ENCODE measurements at regions not wholly inside any gene's neighbourhood (a gene's known extent, or its start where the extent isn't known, plus 50 kb on each side); places are given as distances from the start of the nearest gene placed in this dataset.

DNA sequence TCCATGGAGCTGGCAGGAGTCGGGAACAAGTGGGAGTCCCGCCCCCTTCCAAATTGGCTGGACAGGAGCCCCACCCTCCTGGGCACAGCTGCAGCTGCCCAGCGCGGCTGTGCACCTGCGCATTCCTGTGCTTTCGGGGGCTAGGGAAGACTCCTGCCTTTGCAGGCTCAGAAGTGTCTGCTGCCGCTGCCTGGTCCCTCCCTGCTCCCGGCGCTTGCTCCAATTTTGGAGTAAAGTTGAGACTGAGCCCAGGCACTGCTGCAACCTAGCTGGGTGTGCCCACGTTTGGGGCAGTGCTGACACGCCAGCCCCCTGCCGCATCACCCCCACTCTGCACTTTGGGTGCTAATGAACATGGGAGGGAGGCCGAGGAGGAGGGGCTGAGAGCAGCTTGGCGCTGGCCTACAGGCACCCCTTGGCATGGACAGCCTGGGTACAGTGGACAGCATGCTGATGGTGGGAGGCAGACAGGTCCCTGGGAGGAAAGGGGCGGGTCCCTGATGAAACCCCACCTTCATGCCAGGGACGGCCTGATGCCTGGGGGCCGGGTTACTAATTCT lies 399.2 kb upstream of the CNTN4 start:
- DNase-seq, result no peak

- no peak for DNase-seq
Observed at GRCh38 chr3:1700650-1701049, 398.0 kb upstream of the CNTN4 start.

DNA sequence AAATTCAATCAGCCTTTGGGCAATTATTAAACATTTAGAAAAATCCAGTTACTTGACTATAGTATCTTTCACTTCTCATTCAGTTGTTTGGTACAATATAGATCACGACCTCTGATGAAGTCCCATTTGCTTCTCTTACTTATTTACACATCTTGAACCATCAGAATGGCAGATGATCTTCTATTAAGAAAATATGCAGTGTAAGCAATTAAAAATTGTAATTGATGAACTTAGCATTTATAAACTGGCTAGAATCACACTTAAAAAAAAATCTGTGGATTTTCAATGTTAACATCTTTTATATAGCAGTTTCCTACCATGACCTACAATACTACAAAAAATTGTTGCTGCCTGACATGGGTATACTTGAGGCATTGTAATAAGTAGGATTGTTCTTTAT lies 395.5 kb upstream of the CNTN4 start:
- DNase-seq, result no peak

GRCh38 chr3:1710663-1711062 lies 388.0 kb upstream of the CNTN4 start:
- no peak for DNase-seq

DNA sequence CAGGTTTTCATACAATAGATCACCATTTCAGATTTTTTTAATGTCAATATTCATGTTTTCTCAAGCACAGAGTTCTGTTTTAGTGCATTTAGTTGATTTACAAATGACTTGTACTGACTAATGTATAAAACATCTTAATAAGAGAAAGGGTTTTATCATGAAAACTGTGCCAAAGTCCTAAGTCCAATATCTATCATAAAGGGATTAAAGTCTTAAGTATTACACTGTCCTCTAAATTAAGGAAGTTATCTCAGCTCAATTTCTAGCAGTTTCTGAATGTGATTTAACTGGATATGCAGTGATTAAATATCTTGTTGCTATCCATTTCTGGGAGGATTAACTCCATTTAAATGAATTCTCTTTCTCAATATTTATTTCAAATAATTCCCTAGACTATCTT lies 381.1 kb upstream of the CNTN4 start:
- no peak for DNase-seq

GRCh38 chr3:1723726-1724125 lies 374.9 kb upstream of the CNTN4 start:
- no peak for DNase-seq

DNA sequence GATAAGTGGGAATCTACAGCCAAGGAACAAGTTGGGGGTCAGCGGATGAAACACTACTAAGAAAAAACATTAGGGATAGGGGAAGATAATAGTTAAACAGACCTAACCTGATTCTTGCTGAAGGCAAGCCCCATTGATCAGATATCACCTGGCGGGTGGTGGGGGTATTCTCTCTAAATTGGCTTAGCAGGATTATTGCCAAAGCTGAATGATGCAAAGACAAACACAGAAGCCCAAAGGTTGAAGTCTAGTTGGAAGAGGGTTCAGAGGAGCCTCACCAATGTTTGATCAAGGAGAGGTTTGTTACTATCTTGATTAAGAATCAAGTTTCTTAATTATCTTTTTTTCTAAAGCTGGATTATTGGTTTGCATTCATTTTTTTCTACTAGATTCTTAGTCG lies 371.9 kb upstream of the CNTN4 start:
- DNase-seq, result no peak

DNA sequence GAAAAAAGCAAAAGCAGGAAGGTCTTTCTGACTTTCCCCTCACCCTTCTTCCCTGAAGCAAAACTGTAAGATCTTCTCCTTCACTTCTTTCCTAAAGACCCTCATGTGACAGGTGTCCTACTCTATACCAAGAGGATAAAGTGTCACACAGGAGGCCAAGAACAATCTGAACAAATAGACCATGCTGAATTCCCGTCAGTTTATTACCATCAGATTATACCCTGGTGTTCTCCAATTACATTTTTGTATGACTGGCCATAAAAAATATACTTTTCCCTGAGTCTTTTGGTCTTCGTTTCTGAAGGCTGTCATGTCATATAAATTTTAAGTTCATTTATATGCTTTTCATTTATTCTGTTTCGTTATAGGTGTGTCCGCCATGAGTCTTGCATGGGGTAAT lies 371.4 kb upstream of the CNTN4 start:
- no peak for DNase-seq

GRCh38 chr3:1728510-1728909 lies 370.2 kb upstream of the CNTN4 start:
- no peak for DNase-seq

GRCh38 chr3:1734494-1735122 lies 364.1 kb upstream of the CNTN4 start:
- no peak for DNase-seq

- DNase-seq, result no peak
Observed at GRCh38 chr3:1752205-1752604, 346.5 kb upstream of the CNTN4 start.

GRCh38 chr3:1766384-1766783 lies 332.3 kb upstream of the CNTN4 start:
- no peak for DNase-seq

DNA sequence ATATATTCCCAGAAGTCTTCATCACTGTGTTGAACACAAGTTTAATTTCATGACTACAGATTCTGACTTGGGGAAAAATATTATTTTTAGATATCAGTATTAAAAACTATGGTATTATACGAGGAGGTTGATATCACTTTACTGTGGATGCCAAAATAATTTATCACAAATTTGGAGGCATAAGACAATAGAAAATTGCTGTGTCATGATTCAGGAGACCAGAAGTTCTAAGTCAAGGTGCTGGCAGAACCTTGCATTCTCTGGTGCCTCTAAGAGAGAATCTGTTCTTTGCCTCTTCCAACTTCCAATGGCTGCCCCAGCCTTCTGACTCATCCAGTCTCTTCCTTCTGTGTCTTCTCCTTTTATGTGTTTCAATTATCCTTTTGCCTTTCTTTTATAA lies 325.0 kb upstream of the CNTN4 start:
- no peak for DNase-seq

DNA sequence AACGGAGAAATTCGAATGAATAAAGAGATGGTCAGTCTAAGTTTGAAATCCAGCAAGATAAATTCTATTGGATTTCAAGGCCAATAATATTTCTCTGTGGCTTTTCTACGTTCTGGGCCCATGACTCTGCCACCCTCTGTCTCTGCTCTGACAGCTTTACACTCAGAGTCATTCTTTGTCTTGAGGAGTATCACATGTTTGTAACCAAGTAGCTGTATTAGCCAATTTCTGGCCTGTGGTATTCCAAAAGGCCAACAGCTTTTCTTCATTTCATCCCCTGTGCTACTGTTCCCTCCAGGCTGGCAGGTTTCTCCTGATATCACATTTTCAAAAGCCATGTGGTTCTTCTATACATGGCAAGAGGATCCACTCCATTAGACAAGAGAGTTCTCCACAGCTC lies 324.1 kb upstream of the CNTN4 start:
- DNase-seq, result no peak

- no peak for DNase-seq
Observed at GRCh38 chr3:1775321-1775720, 323.3 kb upstream of the CNTN4 start.

DNA sequence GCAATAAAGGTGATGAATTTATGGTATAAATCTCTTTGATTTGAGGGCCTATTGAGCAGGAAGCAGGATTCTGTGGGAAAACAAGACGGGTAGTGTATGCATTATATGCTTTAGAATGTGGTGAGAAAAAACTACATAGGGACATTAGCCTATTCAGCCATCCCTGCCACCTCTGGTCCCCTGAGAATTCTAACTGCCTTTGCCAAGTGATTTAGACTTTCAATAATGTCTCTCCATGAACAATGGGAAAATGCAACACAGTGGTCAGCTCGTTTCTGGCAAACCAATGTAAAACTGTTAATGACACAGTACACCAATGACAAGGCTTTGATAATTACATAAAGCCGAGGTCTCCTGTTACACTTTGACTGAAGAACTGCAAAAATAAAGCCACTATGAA lies 314.7 kb upstream of the CNTN4 start:
- DNase-seq, result no peak

DNA sequence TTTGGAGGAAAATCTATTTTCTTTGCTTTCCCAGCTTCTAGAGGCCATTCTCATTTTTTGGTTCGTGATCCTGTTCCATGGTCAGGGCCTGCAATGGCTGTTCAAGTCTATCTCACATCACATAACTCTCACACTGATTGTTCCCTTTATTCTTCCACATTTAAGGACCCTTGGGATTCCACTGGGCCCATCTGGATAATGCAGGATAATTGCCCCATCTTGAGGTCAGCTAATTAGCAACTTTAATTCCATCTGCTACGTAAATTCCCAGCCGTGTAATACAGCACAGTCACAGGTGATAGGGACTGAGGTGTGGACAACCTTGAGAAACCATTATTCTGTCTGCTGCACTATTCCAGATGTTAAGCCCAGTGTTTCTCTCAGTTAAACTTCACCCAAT lies 311.6 kb upstream of the CNTN4 start:
- peak; percentile 45 for DNase-seq

GRCh38 chr3:1792466-1792865 lies 306.2 kb upstream of the CNTN4 start:
- no peak for DNase-seq

- DNase-seq, result no peak
Observed at GRCh38 chr3:1798711-1799405, 299.8 kb upstream of the CNTN4 start.

DNA sequence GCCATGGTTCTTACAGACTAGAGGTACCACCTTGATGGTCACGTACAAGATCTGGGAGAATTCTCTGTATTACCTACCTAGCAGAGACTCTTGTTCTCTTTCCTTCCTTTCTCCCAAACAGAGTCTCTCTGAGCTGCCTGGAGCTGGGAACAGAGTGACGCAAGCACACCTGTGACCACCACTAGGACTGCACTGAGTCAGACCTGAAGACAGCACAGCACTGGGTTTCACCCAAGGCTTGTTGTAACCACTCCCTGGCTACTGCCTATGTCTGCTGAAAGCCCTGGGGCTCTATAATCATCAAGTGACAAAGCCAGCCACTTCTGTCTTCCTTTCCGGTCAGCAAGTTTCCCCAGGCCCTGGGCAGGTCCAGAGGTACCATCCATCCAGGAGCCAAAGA lies 293.3 kb upstream of the CNTN4 start:
- no peak for DNase-seq

DNA sequence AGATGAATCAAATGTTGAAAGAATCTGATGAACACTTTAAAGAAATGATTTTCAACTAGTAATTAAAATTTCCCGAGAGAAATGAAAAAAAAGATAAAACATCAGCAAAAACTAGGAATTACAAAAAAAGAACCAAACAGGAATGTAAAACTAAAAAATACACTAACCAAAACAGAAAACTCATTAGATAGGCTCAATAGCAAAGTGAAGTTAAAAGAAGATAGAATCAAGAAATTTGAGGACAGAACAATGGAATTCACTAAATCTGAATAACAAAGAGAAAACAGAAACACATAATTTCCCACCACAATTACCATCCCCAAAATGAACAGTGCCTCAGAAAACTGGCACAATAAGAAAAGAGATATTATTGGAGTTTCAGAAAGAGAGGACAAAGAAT lies 290.1 kb upstream of the CNTN4 start:
- no peak for DNase-seq

- DNase-seq, result no peak
Observed at GRCh38 chr3:1823867-1824266, 274.8 kb upstream of the CNTN4 start.

DNA sequence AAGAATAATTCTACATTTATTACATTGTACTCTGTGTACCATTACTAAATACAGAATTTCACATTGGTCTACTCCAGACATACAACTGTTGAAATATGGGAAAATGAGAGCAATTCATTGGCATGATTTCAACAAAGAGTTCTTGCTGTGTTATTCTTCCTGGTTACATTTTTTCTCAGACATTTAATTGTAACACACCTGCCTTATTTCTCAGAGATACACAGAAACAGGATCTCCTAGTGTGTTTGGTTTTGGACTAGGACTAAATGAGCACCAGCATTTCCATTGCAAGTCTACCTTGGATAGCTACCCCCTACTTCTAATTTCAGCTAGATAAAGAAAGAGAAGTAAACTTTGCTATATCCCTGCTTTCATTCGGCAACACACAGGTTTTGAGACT lies 274.3 kb upstream of the CNTN4 start:
- no peak for DNase-seq

DNA sequence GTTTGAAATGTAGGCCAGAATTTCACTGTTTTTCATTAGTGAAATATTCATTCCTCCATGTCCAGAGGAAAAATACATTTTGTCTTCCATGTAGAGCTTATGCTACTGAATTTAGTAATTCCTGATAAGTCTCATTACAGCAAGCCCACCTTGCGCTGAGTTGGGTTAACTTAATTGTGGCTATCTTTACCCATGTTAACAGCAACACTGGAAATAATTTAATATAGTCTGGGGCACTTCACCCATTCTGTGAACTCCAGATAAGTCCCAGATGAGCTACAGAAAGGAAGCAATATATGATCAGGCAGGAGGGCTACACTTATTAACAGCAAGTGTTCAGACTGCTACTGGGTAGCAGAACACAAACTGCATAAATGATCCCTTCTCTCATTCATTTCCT lies 270.1 kb upstream of the CNTN4 start:
- no peak for DNase-seq

- no peak for DNase-seq
Observed at GRCh38 chr3:1830851-1831250, 267.8 kb upstream of the CNTN4 start.

Data from NCI-H1436 (cell line).